Vagina (tissue), 2 donors: ENCODE measurements at regions not wholly inside any gene's neighbourhood (a gene's known extent, or its start where the extent isn't known, plus 50 kb on each side); places are given as distances from the start of the nearest gene placed in this dataset.
A peak's percentile ranks its signal among the peaks of the same experiment; 100 is the strongest.

ENCODE experiments used
- DNase-seq, 2 donors: peaks; one replicate each; pipeline ENCODE4 v3.0.0-alpha.2; 2017; ENCODE audit errors: extremely low spot score in 2 of 2
- H3K27ac ChIP-seq: fragments of 200-600 bp; sonication (generic); one replicate; pipeline ENCODE4 v1.5.1; 2019
- H3K27me3 ChIP-seq: fragments of 200-600 bp; sonication (generic); one replicate; pipeline ENCODE4 v1.5.1; 2019
- H3K36me3 ChIP-seq, 2 donors: fragments of 200-600 bp; sonication (generic); one replicate each; pipeline ENCODE4 v1.5.1; 2017 to 2019
- H3K4me1 ChIP-seq: fragments of 200-600 bp; sonication (generic); one replicate; pipeline ENCODE4 v1.5.1; 2019
- H3K4me3 ChIP-seq, 2 donors: fragments of 200-600 bp; sonication (generic); 1 replicate in 1 of 2; 2 replicates in 1 of 2; pipeline ENCODE4 v1.5.1; 2016 to 2019
- H3K9me3 ChIP-seq: fragments of 200-600 bp; sonication (generic); one replicate; pipeline ENCODE4 v1.5.1; 2019
- POLR2A ChIP-seq, 2 donors: fragments of 450-650 bp; IDR thresholded peaks; one replicate each; pipeline ENCODE4 v1.6.1; 2017; ENCODE audit warnings: antibody characterized with exemption in 2 of 2, mild to moderate bottlenecking in 2 of 2, moderate library complexity in 2 of 2
- POLR2AphosphoS5 ChIP-seq, 2 donors: sonication (generic); formaldehyde crosslinking; IDR thresholded peaks; one replicate each; pipeline ENCODE4 v1.9.0; 2017; ENCODE audit warnings: antibody characterized with exemption in 2 of 2, mild to moderate bottlenecking in 2 of 2, low read depth in 1 of 2; ENCODE audit not compliant: insufficient read depth in 1 of 2
- intact Hi-C: fragments of 100-400 bp; cut with DNase I; formaldehyde crosslinking; loops from one replicate; pipeline ENCODE4 v1.15.1; 2023
- TF ChIP-seq, protein P1 (sequence below), 3 experiments: fragments of 450-650 bp in 2 of 3; fragments of 200-600 bp in 1 of 3; sonication (generic) in 1 of 3; IDR thresholded peaks; one replicate each; pipeline ENCODE4 v1.5.1; 2017 to 2019; ENCODE audit warnings: antibody characterized with exemption in 3 of 3, mild to moderate bottlenecking in 2 of 3, moderate library complexity in 2 of 3

DNA sequence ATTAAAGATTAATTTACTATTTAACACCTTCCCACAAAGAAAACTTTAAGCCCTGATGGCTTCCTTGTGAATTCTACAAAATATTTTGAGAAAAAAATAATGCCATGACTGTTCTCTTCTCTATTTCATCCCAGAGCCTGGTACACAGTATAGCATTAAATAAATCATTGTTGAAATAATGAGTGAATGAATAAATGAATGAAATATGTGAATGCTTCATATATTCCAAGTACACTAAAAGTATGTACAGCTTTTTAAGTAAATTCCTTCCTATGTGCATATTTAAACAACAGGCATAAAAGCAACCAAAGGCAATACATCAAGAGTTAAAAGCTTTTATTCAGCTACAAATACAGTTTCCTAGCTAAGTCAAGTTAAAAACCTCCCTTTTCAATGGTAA lies 144.9 kb upstream of the CCDC196 start:
- TF ChIP-seq POLR2A (IDR thresholded peaks at IDR 0.05) (no peak), POLR2AphosphoS5 (IDR thresholded peaks at IDR 0.05; ENCODE audit: insufficient read depth in 1 of 2, low read depth in 1 of 2) (no peak)
- TF ChIP-seq, protein P1, sequence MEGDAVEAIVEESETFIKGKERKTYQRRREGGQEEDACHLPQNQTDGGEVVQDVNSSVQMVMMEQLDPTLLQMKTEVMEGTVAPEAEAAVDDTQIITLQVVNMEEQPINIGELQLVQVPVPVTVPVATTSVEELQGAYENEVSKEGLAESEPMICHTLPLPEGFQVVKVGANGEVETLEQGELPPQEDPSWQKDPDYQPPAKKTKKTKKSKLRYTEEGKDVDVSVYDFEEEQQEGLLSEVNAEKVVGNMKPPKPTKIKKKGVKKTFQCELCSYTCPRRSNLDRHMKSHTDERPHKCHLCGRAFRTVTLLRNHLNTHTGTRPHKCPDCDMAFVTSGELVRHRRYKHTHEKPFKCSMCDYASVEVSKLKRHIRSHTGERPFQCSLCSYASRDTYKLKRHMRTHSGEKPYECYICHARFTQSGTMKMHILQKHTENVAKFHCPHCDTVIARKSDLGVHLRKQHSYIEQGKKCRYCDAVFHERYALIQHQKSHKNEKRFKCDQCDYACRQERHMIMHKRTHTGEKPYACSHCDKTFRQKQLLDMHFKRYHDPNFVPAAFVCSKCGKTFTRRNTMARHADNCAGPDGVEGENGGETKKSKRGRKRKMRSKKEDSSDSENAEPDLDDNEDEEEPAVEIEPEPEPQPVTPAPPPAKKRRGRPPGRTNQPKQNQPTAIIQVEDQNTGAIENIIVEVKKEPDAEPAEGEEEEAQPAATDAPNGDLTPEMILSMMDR (IDR thresholded peaks at IDR 0.05), result no peak
- DNase-seq, result no peak
- Histone ChIP-seq H3K27ac (no peak overlapping the region), H3K36me3 (no peaks in the 10 kb centered on the region), H3K27me3 (no peaks in the 10 kb centered on the region), H3K4me1 (no peaks in the 10 kb centered on the region), H3K9me3 (no peaks in the 10 kb centered on the region), H3K4me3 (no peak overlapping the region)
- intact Hi-C loops, result no loop called here

DNA sequence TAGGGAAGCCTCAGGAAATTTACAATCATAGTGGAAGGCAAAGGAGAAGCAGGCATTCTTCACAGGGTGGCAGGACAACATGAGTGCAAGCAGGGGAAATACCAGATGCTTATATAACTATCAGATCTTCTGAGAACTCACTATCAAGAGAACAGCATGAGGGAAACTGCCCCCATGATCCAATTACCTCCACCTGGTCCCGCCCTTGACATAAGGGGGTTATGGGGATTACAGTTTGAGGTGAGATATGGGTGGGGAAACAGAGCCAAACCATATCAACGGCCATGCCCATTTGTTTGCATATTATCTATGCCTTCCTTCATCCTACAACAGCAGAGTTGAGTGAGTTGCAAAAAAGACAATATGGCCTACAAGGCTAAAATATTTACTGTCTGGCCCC lies 140.2 kb upstream of the CCDC196 start:
- H3K27me3 ChIP-seq, result no peaks in the 10 kb centered on the region
- H3K9me3 ChIP-seq, result no peaks in the 10 kb centered on the region
- TF ChIP-seq, protein P1 (IDR thresholded peaks at IDR 0.05), result no peak
- no peak for TF ChIP-seq POLR2AphosphoS5 (IDR thresholded peaks at IDR 0.05; ENCODE audit: insufficient read depth in 1 of 2, low read depth in 1 of 2)
- no peak for TF ChIP-seq POLR2A (IDR thresholded peaks at IDR 0.05)
- intact Hi-C loops, result no loop called here
- no peak overlapping the region for H3K27ac ChIP-seq
- DNase-seq, result no peak
- H3K4me3 ChIP-seq, result no peak overlapping the region
- H3K36me3 ChIP-seq, result no peaks in the 10 kb centered on the region
- H3K4me1 ChIP-seq, result no peaks in the 10 kb centered on the region

DNA sequence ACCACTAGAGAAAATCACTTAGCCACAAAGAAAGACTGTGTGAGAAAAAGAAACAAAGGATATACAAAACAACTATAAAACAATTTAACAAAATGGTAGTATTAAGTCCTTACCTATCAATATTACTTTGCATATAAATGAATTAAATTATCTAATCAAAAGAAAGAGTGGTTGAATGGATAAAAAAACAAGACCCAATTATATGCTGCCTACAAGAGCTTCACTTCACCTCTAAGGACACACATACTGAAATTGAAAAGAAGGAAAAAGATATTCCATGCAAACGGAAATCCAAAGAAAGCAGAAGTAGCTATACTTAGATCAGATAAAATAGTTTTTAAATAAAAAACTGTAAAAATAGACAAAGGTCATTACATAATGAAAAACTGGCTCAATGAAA lies 134.9 kb upstream of the CCDC196 start:
- H3K4me3 ChIP-seq, result no peak overlapping the region
- DNase-seq, result no peak
- no peaks in the 10 kb centered on the region for H3K9me3 ChIP-seq
- no peak overlapping the region for H3K27ac ChIP-seq
- no peaks in the 10 kb centered on the region for H3K4me1 ChIP-seq
- intact Hi-C loops, result no loop called here
- H3K27me3 ChIP-seq, result no peaks in the 10 kb centered on the region
- TF ChIP-seq, protein P1 (IDR thresholded peaks at IDR 0.05), result no peak
- TF ChIP-seq POLR2A (IDR thresholded peaks at IDR 0.05) (no peak), POLR2AphosphoS5 (IDR thresholded peaks at IDR 0.05; ENCODE audit: insufficient read depth in 1 of 2, low read depth in 1 of 2) (no peak)
- no peaks in the 10 kb centered on the region for H3K36me3 ChIP-seq

DNA sequence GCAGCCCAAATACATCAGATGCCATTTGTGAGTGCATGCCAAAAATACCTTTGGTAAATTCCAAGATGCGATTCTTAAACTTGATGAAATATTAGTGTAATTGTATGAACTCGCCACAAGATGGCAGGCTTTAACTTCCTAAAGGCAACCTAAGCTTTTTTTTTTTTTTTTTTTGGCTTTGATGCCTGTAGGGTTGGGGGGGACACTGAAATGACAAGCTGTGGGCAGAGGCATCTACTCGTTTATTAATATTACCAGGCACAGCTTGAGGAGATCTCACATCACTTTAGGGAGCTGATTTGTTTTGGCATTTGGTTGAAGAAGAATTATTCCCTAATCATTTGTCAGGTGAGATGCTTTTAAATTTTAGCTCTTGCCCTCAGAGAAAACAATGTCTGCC lies 126.7 kb upstream of the CCDC196 start:
- Histone ChIP-seq H3K27me3 (no peaks in the 10 kb centered on the region), H3K27ac (no peak overlapping the region), H3K9me3 (no peaks in the 10 kb centered on the region), H3K4me1 (no peaks in the 10 kb centered on the region), H3K4me3 (no peak overlapping the region), H3K36me3 (no peaks in the 10 kb centered on the region)
- intact Hi-C loops, result no loop called here
- DNase-seq, result no peak
- TF ChIP-seq, protein P1 (IDR thresholded peaks at IDR 0.05), result peak; percentile 25 to 56 (median 54)
- no peak for TF ChIP-seq POLR2AphosphoS5 (IDR thresholded peaks at IDR 0.05; ENCODE audit: insufficient read depth in 1 of 2, low read depth in 1 of 2)

DNA sequence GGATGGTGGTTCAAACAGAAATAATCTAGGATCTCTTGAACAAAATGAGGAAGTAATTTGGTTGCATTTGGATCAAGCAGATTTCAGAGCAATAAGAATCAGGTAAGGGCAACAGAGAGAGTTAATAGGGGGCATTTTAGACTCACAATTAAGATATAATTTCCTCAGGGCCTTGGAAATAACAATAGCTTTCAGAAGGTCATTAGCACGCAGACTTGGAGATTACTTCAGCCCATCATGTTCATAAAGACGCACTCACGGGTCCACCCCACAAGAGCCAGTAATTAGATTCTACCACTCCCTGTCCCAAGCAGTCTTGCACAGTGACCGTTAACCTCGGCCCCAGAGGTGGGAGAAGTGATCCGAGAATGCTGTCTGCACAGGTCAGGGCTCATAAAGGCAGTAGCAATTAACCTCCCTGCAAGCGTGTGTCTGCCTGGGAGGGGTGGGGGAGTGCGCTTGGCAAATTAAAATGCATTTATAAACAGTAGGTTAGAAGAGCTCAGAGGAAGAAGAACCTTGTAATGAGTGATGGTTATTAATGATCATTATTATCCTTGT lies 125.7 kb upstream of the CCDC196 start:
- no peak overlapping the region for H3K27ac ChIP-seq
- no peak for DNase-seq
- TF ChIP-seq, protein P1 (IDR thresholded peaks at IDR 0.05), result no peak
- no peak for TF ChIP-seq POLR2A (IDR thresholded peaks at IDR 0.05)
- no peak for TF ChIP-seq POLR2AphosphoS5 (IDR thresholded peaks at IDR 0.05; ENCODE audit: insufficient read depth in 1 of 2, low read depth in 1 of 2)
- H3K9me3 ChIP-seq, result no peaks in the 10 kb centered on the region
- no peaks in the 10 kb centered on the region for H3K27me3 ChIP-seq
- no peak overlapping the region for H3K4me3 ChIP-seq
- intact Hi-C loops, result no loop called here
- H3K36me3 ChIP-seq, result no peaks in the 10 kb centered on the region
- H3K4me1 ChIP-seq, result no peaks in the 10 kb centered on the region
